GM21825 (cell line): ENCODE measurements at regions not wholly inside any gene's neighbourhood (a gene's known extent, or its start where the extent isn't known, plus 50 kb on each side); places are given as distances from the start of the nearest gene placed in this dataset.

Source experiments
- ATAC-seq: cut with Tn5 transposase; IDR thresholded peaks from one replicate; pipeline ENCODE4 v1.9.1; 2021; ENCODE audit warnings: mild to moderate bottlenecking, moderate library complexity; ENCODE audit not compliant: unreplicated experiment

GRCh38 chr1:68293609-68294366 is 61.5 kb upstream of the WLS start:
- ATAC-seq: no peak

GRCh38 chr1:68293122-68293521 is 60.8 kb upstream of the WLS start:
- ATAC-seq: no peak

- ATAC-seq: no peak
Measured at GRCh38 chr1:68291688-68292384, 59.5 kb upstream of the WLS start.

DNA sequence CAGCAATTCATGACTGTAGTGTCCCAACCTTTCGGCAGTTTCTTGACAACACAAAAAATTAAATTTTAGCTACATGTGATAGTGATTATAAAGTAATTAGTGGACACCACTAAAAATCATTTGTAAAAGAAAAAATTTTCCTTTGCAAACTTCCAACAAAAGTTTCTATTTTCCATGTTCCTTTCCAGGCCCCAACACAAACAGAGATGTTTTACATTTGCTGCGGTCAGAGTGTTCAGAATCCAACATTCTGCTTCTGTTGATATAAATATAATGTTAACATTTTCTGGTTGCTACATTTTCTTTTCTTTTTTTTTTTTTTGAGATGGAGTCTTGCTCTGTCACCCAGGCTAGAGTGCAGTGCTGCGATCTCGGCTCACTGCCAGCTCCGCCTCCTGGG is 54.9 kb upstream of the WLS start:
- ATAC-seq: no peak

GRCh38 chr1:68285046-68285445 is 52.7 kb upstream of the WLS start:
- no peak for ATAC-seq

DNA sequence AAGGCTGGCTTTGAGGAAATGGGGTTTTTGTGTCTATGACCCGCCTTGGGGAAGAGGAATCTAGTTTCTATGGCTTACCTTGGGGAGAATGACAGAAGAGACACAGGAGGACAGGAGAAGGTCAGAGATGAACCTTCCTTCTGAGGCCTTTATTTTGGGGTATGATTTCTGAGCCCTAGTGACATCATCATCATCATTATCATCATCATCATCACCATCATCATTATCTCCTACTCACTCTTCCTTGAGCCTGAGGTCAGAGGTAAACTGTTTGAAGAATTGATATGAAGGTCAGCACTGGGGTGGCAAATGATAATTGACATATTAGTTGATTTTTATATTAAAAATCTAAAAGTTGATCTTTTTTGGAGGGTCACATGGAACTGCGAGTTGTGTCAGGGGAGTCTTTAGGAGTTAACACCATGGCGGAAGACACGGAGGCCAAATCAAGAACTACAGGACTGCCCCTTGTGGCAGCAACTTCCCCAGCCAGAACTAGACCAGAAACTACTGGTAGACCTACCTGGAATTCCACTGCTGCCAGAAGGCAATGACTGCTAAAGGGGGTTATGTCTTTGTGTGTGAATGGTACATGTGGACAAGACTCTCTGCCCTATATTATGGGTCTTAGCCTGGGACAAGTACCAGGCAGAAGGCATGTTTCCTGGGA is 49.8 kb upstream of the WLS start:
- ATAC-seq: no peak
